ENCODE measurements at regions not wholly inside any gene's neighbourhood (a gene's known extent, or its start where the extent isn't known, plus 50 kb on each side); places are given as distances from the start of the nearest gene placed in this dataset.

DNA sequence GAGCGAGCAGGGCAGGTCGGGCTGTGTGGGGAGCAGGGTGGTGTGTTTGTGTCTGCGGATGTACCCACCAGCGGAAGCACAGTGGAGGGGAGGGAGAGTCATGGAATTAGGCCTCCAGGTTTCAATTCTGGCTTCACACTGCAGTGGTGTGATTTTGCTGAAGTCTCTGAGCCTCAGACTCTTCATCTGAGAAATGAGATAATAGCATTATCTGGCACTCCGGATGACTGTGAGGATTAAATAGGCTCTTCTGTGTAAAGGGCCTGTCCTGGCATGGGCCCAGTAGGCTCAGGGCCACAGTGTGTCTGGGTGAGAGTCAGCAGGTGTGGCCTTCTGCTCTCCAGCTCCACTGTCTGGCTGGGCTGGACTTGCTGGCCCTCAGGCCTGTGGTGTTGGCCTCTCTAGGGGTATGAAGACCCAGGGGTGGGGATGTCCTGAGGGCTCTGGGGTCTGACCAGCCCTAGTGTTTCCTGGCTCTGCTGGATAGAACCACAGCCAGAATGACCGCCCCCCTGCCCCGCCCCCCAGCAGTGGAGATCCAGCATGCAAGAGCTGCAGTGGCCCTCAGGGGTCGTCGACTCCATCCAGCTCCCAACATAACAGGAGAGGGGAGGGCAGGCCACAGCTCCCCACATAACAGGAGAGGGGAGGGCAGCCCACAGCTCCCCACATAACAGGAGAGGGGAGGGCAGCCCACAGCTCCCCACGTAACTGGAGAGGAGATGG lies 178.6 kb downstream of the RPS24 start:
- no peak overlapping the region for H3K4me3 ChIP-seq
- H3K27me3 ChIP-seq, result no peaks in the 10 kb centered on the region
- DNase-seq, result peak; percentile 69
- no peaks in the 10 kb centered on the region for H3K9me3 ChIP-seq
- intact Hi-C loops (cut with DNase I; ENCODE audit: low total_unique reads), result no loop called here
- 73 to 80% methylated on average over 8 to 10 of the region's 10 CpGs for WGBS, 2 donors
- H3K27ac ChIP-seq, result no peak overlapping the region
- TF ChIP-seq POLR2A (IDR thresholded peaks at IDR 0.05), result no peak
- TF ChIP-seq, protein P1, sequence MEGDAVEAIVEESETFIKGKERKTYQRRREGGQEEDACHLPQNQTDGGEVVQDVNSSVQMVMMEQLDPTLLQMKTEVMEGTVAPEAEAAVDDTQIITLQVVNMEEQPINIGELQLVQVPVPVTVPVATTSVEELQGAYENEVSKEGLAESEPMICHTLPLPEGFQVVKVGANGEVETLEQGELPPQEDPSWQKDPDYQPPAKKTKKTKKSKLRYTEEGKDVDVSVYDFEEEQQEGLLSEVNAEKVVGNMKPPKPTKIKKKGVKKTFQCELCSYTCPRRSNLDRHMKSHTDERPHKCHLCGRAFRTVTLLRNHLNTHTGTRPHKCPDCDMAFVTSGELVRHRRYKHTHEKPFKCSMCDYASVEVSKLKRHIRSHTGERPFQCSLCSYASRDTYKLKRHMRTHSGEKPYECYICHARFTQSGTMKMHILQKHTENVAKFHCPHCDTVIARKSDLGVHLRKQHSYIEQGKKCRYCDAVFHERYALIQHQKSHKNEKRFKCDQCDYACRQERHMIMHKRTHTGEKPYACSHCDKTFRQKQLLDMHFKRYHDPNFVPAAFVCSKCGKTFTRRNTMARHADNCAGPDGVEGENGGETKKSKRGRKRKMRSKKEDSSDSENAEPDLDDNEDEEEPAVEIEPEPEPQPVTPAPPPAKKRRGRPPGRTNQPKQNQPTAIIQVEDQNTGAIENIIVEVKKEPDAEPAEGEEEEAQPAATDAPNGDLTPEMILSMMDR (IDR thresholded peaks at IDR 0.05), result no peak
- peaks cover 16% of the 10 kb centered on the region for H3K4me1 ChIP-seq
- H3K36me3 ChIP-seq (ENCODE audit: low read depth, missing control alignments), result no peaks in the 10 kb centered on the region

DNA sequence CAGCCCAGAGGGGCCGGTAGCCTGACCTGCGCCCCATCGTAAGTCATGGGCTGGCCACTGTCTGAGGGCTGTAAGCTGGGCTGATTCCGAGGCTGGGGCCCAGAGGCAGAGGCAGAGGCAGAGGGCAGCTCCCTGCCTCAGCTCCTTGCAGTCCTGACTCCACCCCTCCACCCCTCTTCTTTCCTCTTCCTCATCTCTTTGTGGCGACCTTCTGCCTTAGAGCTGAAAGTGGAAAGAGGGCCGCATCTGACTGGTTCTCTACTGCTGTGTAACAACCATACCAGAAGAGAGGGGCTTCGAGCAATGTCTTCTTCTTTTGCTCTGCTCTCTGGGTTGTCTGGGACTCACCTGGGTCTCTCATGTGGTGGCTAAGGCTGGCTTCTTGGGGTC lies 179.1 kb downstream of the RPS24 start:
- intact Hi-C loops (cut with DNase I; ENCODE audit: low total_unique reads), result no loop called here
- H3K36me3 ChIP-seq (ENCODE audit: low read depth, missing control alignments), result no peaks in the 10 kb centered on the region
- no peak for DNase-seq
- TF ChIP-seq POLR2A (IDR thresholded peaks at IDR 0.05), result no peak
- TF ChIP-seq, protein P1 (IDR thresholded peaks at IDR 0.05), result no peak
- H3K27me3 ChIP-seq, result no peaks in the 10 kb centered on the region
- peaks cover 16% of the 10 kb centered on the region for H3K4me1 ChIP-seq
- 81 to 90% methylated on average over 7 of the region's 7 CpGs for WGBS, 2 donors
- no peak overlapping the region for H3K27ac ChIP-seq
- no peak overlapping the region for H3K4me3 ChIP-seq
- no peaks in the 10 kb centered on the region for H3K9me3 ChIP-seq

GRCh38 chr10:78214955-78215354 lies 181.3 kb downstream of the RPS24 start:
- WGBS, 2 donors, result 73 to 87% methylated on average over 4 of the region's 4 CpGs
- H3K4me1 ChIP-seq, result peaks cover 16% of the 10 kb centered on the region
- intact Hi-C loops (cut with DNase I; ENCODE audit: low total_unique reads), result no loop called here

DNA sequence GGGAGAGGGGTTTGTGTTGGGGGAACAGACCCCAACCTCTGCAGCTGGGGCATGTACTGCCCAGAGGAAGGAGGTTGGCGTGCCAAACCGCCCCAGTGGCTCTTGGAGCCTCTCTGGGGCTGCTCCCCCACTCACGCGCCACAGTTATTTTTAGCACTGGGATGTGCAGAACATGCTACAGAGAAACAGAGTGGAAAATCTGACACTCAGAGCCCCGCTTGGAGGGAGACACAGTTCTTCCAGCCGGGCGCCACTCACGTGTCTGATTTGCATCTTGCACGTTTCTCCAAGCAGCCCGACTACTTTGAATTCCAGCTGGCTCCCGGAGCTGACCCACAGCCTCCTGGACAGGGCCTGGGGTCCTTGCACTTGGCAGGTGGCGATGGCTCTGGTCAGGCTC lies 182.0 kb downstream of the RPS24 start:
- peaks cover 16% of the 10 kb centered on the region for H3K4me1 ChIP-seq
- intact Hi-C loops (cut with DNase I; ENCODE audit: low total_unique reads), result no loop called here

More at GRCh38 chr10:78214955-78215354, 181.3 kb downstream of the RPS24 start:
- Histone ChIP-seq H3K9me3 (no peaks in the 10 kb centered on the region), H3K27me3 (no peaks in the 10 kb centered on the region), H3K4me3 (no peak overlapping the region), H3K27ac (peak overlapping the region; percentile 22 to 66), H3K36me3 (ENCODE audit: low read depth, missing control alignments) (no peaks in the 10 kb centered on the region)
- no peak for TF ChIP-seq POLR2A (IDR thresholded peaks at IDR 0.05)
- TF ChIP-seq, protein P1 (IDR thresholded peaks at IDR 0.05), result no peak
- DNase-seq, result no peak

More for the DNA sequence above, 182.0 kb downstream of the RPS24 start:
- Histone ChIP-seq H3K27ac (peak overlapping the region; percentile 22 to 66), H3K27me3 (no peaks in the 10 kb centered on the region), H3K4me3 (no peak overlapping the region), H3K36me3 (ENCODE audit: low read depth, missing control alignments) (no peaks in the 10 kb centered on the region), H3K9me3 (no peaks in the 10 kb centered on the region)
- no peak for TF ChIP-seq POLR2A (IDR thresholded peaks at IDR 0.05)
- TF ChIP-seq, protein P1 (IDR thresholded peaks at IDR 0.05), result no peak
- peak; percentile 94 for DNase-seq
- 21 to 25% methylated on average over 10 to 12 of the region's 12 CpGs for WGBS, 2 donors

All from testis (tissue), 2 donors.